NCI-H1048 (cell line): ENCODE measurements at regions not wholly inside any gene's neighbourhood (a gene's known extent, or its start where the extent isn't known, plus 50 kb on each side); places are given as distances from the start of the nearest gene placed in this dataset.
"Not testable (repeated sequence)": the region's sequence is repeated elsewhere in the genome, so short reads cannot be mapped to it uniquely, and the experiment has no call there.

Source experiments
- DNase-seq: peaks from one replicate; lab custom pipeline; 2025; lab: John Stamatoyannopoulos, UW

GRCh38 chr6:26234421-26235301 is 130.3 kb upstream of the BTN3A2 start:
- no peak for DNase-seq

- no peak for DNase-seq
Observed at GRCh38 chr6:26235302-26235670, 129.7 kb upstream of the BTN3A2 start.

GRCh38 chr6:26239415-26239814 is 125.6 kb upstream of the BTN3A2 start:
- DNase-seq = not testable (repeated sequence)

GRCh38 chr6:26240157-26241032 is 124.6 kb upstream of the BTN3A2 start:
- DNase-seq = no peak

GRCh38 chr6:26241033-26241895 is 123.7 kb upstream of the BTN3A2 start:
- DNase-seq = no peak

GRCh38 chr6:26243132-26243531 is 121.9 kb upstream of the BTN3A2 start:
- DNase-seq = no peak

- no peak for DNase-seq
Observed at GRCh38 chr6:26243752-26244151, 121.2 kb upstream of the BTN3A2 start.

- no peak for DNase-seq
Observed at GRCh38 chr6:26246058-26246457, 118.9 kb upstream of the BTN3A2 start.

GRCh38 chr6:26246553-26246952 is 118.4 kb upstream of the BTN3A2 start:
- DNase-seq = no peak

GRCh38 chr6:26249707-26249956 is 115.4 kb upstream of the BTN3A2 start:
- no peak for DNase-seq

- no peak for DNase-seq
Observed at GRCh38 chr6:26249957-26250697, 114.9 kb upstream of the BTN3A2 start.

GRCh38 chr6:26250698-26251044 is 114.3 kb upstream of the BTN3A2 start:
- DNase-seq = no peak

GRCh38 chr6:26251354-26252076 is 113.5 kb upstream of the BTN3A2 start:
- no peak for DNase-seq

- no peak for DNase-seq
Observed at GRCh38 chr6:26252077-26252472, 112.9 kb upstream of the BTN3A2 start.

- no peak for DNase-seq
Observed at GRCh38 chr6:26254724-26255123, 110.3 kb upstream of the BTN3A2 start.

GRCh38 chr6:26257272-26257671 is 107.7 kb upstream of the BTN3A2 start:
- DNase-seq = no peak

- DNase-seq = no peak
Observed at GRCh38 chr6:26258212-26258977, 106.6 kb upstream of the BTN3A2 start.

GRCh38 chr6:26260110-26260637 is 104.8 kb upstream of the BTN3A2 start:
- no peak for DNase-seq

- DNase-seq = no peak
Observed at GRCh38 chr6:26260725-26261490, 104.1 kb upstream of the BTN3A2 start.
